ENCODE measurements at regions not wholly inside any gene's neighbourhood (a gene's known extent, or its start where the extent isn't known, plus 50 kb on each side); places are given as distances from the start of the nearest gene placed in this dataset.

GRCh38 chr3:69536306-69537020 is 150.6 kb upstream of the FRMD4B start:
- intact Hi-C loops (cut with micrococcal nuclease): no loop called here

DNA sequence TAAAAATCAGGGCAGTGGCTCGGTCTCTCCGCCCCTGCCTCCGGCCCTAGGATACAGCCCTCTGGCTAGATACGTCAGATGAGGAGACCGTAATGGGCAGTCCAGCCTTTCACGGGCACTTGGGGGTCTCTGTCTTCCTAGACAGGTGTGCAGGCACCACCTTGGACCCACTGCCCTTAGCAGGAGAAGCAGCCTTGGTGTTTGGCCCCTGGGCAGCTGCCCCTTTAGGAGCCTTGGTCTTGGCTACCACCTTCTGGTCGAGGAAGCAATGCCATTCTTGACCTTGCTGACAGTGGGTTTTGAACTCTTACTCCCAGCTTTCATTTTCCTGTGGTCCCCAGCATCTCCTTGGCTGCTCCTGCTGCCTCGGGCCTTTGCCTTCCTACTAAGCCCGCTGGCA is 149.7 kb upstream of the FRMD4B start:
- intact Hi-C loops (cut with micrococcal nuclease): no loop called here

DNA sequence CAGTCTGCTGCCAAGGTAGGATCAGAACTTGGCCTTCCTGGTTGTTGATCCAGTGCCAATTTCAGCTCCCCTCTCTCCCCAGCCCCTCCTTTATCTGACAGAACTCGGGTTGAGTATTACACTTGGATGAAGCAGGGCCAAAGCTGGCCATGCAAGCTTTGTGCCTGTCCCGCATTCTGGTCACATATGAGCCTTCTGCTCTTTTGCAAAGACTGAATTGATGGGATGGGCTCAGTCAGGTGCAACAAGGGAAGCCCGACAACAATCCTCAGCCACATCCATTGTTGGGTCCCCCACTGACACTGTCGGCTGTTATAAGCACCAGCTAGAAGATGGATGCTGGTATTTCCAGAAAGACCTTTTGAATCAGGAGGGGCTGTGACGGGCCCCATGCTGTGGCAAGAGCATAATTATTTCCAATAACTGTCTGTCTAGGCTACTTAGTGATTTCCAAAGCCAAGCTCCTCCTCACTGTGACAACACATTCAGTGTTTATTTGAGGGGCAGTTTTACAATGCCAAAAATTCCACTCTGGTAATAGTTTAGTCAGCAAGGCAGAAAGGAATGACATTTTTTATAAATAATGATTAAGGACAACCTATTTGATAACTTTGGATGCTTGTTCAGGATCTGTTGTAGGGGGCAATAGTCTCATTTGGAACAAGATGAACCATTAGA is 146.8 kb upstream of the FRMD4B start:
- intact Hi-C loops (cut with micrococcal nuclease): no loop called here

- intact Hi-C loops (cut with micrococcal nuclease): no loop called here
Observed at GRCh38 chr3:69531576-69532546, 146.0 kb upstream of the FRMD4B start.

DNA sequence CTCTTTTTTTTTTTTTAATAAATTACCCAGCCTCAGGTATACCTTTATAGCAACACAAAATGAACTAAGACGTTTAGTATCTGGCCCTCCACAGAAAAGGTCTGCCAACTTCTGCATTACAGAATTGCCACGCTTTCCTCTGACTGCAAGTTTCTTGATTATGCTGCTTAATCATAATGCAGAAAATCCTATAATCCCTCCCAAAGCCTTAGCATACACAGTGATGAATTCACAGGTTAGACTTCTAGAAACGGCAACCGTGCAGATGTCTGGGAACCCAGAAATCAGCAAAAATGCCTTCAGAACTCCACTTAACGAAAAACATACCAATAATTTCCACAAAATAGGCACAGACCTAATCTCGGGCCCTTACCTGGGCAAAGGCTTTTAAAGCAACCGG is 144.7 kb upstream of the FRMD4B start:
- intact Hi-C loops (cut with micrococcal nuclease): no loop called here

- intact Hi-C loops (cut with micrococcal nuclease): no loop called here
Observed at GRCh38 chr3:69527498-69527897, 141.6 kb upstream of the FRMD4B start.

- intact Hi-C loops (cut with micrococcal nuclease): no loop called here
Observed at GRCh38 chr3:69524816-69525215, 138.9 kb upstream of the FRMD4B start.

GRCh38 chr3:69521286-69521685 is 135.4 kb upstream of the FRMD4B start:
- intact Hi-C loops (cut with micrococcal nuclease): no loop called here

GRCh38 chr3:69511361-69511760 is 125.5 kb upstream of the FRMD4B start:
- intact Hi-C loops (cut with micrococcal nuclease): no loop called here

DNA sequence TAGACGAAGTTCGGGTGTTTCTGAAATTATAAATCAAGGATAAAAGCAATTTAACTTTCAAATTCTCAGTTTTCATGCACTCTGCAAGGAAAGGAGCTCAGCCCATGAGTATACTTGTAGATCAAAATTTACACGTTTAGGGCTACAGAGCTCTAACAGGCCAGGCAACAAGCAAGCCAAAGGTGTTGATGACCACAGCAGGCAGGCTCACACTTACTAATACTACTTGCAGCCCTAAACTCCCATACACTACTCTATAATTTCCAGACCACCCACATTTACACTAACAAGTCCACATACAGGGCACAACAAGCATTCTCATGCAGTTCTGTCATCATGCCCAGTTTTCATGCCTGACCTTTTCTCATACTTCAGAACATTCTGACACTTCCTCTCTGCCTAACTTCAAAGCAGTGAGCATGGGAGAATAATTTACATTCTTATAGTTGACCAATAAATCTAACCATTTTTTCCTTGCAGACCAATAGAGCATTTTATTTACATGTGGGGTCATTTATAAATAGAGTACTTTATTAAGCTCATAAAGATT is 124.7 kb upstream of the FRMD4B start:
- intact Hi-C loops (cut with micrococcal nuclease): no loop called here

DNA sequence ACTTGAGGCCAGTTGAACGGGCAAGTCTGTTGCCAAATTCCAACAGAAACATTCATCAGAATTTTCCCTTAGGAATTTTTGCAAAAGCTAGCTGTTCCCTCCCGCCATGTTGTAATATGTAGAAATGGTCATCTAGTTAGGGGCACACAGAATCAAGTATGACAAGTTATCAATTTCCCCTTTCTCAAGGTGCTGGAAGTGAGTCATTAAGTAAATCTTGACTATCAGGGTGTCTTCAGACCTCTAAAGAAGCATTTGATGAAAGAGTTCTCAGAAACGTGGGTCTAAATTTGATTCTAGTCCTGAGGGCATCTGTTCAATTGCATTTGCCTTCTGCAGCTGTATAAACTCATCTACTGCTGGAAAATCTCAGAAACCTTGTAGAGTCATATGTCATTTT is 123.4 kb upstream of the FRMD4B start:
- intact Hi-C loops (cut with micrococcal nuclease): no loop called here

GRCh38 chr3:69505770-69506407 is 120.0 kb upstream of the FRMD4B start:
- intact Hi-C loops (cut with micrococcal nuclease): no loop called here

DNA sequence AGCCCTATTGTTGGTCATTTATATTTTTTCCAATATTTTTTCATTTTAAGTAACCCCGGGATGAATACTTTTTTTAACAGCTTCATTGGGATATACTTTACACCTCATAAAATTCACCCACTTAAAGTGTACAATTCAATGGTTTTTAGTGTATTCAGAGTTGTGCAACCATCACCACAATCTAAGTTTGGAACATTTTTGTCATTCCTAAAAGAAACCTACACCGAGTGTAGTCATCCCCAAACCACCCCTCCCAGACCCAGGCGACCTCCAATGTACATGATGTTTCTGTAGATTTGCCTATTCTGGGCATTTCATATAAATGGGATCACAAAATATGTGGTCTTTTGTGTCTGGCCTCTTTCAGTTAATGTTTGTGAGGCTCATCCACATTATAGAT is 118.3 kb upstream of the FRMD4B start:
- intact Hi-C loops (cut with micrococcal nuclease): no loop called here

DNA sequence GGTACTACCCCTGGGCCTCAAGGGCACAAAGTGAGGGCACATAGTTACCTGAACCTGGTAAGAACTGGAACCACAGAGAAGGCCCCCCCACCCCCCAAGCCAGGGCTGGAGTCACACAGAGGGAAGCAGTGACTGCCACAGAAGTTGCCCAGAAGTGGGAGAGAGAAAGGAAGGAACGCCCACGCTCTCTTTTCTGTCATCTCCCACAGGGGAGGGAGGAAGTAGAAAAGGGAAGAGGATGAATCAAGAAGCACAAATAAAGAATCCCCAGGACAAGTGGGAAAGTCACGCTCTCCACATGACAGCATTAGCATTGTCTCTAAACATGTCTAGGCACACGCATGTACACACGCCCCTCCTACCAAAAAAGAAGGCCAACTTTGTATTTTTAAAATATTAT is 114.7 kb upstream of the FRMD4B start:
- intact Hi-C loops (cut with micrococcal nuclease): no loop called here

DNA sequence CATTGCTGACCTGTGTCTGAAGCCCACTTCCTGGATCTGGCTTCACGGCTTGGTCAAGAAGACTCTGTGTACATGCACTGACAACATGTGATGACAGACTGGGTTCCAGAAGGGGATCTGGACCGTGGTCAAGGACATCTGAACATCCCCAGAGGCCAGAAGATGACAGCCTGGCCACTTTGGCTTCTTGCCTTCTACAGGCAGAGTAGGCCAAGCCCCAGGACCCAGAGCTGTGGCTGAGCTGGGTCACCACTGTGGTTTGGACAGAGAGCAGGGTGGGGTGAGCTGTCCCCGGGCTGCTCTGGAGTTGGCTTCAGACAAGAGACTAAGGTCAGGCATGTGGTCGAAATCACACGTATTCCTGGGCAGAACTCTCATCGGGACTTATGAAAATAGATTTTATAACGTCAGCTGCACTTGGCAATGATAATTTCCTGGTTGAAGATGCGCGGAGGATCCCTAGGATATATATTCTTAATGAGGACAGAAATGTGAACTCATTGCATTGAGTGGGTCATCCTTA is 114.1 kb upstream of the FRMD4B start:
- intact Hi-C loops (cut with micrococcal nuclease): no loop called here

- intact Hi-C loops (cut with micrococcal nuclease): no loop called here
Observed at GRCh38 chr3:69499422-69499821, 113.5 kb upstream of the FRMD4B start.

- intact Hi-C loops (cut with micrococcal nuclease): no loop called here
Observed at GRCh38 chr3:69496856-69497255, 111.0 kb upstream of the FRMD4B start.

GRCh38 chr3:69494185-69494584 is 108.3 kb upstream of the FRMD4B start:
- intact Hi-C loops (cut with micrococcal nuclease): no loop called here

DNA sequence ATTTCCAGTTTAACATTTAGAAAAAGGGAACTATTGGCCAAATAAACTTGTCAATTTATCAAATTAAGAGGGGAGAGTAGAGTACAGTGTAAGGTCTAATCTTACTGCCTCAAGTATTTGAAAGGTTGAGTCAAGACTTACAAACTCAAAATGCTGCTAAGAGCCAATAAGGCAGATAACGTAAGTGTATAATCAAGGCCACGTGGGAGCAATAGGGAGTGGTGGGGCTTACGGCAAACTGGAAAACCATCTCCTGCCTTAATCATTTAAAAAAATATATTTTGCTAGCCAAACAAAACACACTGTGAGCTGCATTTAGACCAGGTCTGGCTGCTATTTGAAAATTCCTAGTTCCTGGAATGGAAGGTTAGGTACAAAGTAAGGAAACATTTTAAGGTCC is 107.3 kb upstream of the FRMD4B start:
- intact Hi-C loops (cut with micrococcal nuclease): no loop called here

GRCh38 chr3:69491975-69492374 is 106.1 kb upstream of the FRMD4B start:
- intact Hi-C loops (cut with micrococcal nuclease): no loop called here

GRCh38 chr3:69490971-69491370 is 105.1 kb upstream of the FRMD4B start:
- intact Hi-C loops (cut with micrococcal nuclease): no loop called here

Measured in T-helper 2 cell treated with Interferon-gamma antibody and Interleukin-4, amounts not matched to agents 100 ng/mL and 5 ng/mL, for 36 hours (primary cell).